HK-2 (cell line): ENCODE measurements at regions not wholly inside any gene's neighbourhood (a gene's known extent, or its start where the extent isn't known, plus 50 kb on each side); places are given as distances from the start of the nearest gene placed in this dataset.
"Not testable (repeated sequence)": the region's sequence is repeated elsewhere in the genome, so short reads cannot be mapped to it uniquely, and the experiment has no call there.

Experiments used
- DNase-seq: peaks from one replicate; pipeline ENCODE4 v3.0.0-alpha.2; 2018; ENCODE audit not compliant: unreplicated experiment

DNA sequence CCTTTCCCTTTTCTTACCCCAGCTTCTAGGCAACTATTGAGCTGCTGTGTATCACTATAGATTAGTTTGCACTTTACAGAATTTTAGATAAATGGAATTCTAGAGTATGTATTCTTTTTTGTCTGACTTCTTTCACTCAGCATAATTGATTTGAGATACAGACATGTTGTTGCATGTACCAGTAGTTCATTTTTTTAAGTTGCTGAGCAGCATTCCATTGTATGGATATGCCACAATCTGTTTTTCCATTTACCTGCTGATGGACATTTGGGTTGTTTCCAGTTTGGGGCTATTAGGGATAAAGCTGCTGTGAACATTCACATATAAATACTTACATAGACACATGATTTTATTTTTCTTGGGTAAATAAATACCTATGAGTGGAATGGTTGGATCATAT, 135.7 kb downstream of the IGF1 start:
- no peak for DNase-seq

DNA sequence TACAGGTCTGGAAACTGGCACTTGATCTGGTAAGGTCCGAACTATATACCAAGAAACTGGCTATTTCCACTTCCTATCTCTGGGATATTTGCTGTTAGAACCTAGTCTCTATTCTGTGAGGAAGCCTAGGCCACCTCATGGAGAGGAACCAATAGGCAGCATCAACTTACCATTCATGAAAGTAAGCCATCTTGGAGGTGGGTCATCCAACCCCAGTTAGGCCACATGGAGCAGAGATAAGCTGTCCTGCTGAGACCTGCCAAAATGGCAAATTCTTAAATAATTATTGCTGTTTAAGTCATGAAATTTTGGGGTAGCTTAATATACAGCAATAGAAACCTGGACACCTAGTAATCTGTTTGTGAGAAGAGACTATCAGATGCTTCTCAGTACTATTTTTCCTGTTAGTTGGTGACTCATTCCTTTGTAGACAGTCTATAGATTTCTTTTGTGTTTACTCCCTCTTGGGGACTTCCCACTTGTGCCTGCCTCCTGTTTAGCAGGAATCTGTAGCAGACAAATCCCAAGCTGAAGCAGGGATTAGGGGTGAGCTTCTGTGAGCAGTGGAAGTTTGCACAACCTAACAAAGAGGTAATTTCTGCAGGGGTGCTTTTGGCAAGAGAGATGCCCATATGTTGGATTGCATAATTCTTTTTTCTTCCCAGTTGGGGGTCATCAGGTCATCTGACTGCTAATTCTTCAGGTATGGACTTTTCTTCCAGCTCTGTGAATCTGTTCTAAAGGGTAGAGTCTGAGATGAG, 136.8 kb downstream of the IGF1 start:
- DNase-seq = no peak

DNA sequence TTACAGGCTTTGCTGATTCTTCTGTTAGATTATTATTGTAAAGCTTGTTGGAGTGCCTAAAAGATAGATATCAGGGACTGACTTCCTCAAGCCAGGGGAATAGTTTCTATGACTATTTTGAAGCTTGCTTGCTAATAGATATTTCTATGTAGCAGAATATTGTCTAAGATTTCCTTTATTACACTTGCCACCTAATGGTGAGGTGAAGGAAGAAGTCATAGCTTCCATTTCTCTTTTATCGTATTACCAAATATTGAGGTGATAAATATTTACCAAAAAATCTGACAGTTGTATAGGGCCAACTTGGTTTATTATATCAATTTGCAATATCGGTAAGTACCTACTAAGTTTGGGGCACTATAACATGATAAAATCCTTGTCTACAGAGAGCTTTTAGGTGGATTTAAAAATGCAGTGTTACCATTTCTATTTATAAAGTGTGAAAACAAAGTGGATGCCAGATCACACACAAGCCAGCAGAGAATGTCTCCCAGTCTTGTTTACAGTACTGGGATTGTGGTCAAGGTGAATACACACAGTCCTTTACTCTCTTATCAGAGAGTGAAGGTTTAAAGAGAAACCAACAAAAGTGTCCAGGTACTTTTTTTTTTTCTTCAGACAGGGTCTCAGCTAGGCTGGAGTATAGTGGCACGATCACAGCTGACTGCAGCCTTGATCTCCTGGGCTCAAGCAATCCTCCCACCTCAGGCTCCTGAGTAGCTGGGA, 137.9 kb downstream of the IGF1 start:
- no peak for DNase-seq

DNA sequence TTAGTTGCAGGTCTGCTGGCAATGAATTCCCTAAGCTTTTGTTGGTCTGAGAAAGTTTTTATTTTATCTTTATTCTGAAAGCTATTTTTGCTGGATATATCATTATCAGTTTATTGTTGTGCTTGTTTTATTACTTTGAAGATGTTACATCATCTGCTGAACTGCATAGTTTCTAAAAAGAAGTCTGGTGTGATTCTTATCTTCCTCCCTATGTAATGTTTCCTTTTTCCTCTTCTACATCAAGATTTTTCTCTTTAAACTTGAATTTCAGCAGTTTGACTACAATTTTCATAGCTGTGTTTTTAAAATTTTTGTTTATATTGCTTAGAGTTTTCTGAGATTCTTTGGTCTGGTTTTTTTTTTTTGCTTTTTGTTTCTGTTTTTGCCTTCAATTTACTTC, 137.1 kb upstream of the PMCH start:
- DNase-seq = no peak

DNA sequence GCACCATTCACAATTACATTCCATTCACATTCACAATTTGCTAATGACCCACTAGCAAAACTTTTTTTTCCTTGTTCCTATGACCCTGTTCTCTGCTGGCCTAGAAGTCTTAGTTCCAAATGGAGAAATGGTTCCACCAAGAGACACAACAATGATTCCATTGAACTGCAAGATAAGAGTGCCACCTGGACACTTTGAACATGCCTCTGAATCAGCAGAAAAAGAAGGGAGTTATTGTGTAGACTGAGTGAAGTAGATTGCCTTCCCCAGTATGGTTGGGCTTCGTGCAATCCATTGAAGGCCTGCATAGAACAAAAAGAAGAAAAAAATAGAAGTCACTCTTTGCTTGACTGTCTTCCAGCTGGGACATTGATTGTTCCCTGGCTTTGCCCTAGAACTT, 133.8 kb upstream of the PMCH start:
- DNase-seq = no peak

DNA sequence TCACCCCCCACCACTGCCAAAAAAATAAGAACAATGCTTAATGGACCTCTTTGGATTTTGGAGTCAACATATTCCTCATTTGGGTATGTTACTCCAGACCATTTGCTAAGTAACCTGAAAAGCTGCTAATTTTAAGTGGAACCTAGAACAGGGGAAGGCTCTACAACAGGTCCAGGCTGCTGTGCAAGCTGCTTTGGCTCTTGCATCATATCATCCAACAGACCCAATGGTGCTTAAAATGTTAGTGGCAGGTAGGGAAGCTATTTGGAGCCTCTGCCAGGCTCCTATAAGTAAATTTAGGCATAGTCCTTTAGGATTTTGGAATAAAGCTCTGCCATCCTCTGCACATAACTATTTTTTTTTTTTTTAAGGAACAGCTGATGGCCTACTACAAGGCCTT, 132.2 kb upstream of the PMCH start:
- no peak for DNase-seq

DNA sequence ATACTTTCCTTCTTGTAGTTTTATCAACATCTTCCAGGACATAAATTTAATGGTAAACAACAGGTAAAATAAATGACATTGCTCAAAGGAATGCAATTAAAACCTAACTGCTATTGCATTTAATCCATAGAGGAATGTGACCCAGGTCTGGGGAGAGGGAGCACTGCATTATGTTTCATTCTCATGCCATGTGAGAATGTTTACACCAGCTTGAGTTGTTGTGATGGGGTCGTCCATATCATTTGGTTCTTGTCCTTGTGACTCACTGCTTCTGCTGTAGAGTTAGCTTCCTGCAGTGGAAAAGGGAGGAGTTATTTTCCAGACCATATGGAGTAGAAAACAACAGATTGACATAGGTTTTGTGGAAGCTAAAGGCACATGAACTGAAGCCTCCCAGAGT, 129.3 kb upstream of the PMCH start:
- DNase-seq = no peak

DNA sequence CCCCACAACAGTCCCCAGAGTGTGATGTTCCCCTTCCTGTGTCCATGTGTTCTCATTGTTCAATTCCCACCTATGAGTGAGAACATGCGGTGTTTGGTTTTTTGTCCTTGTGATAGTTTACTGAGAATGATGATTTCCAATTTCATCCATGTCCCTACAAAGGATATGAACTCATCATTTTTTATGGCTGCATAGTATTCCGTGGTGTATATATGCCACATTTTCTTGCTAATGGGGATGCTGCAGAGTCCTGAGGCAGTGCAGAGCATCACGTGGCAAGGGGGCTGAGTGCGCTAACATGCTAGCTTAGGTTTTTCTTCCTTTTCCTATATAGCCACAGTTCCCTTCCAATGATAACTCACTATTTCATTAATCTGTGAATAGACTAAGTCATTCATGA, 127.5 kb upstream of the PMCH start:
- DNase-seq = not testable (repeated sequence)

DNA sequence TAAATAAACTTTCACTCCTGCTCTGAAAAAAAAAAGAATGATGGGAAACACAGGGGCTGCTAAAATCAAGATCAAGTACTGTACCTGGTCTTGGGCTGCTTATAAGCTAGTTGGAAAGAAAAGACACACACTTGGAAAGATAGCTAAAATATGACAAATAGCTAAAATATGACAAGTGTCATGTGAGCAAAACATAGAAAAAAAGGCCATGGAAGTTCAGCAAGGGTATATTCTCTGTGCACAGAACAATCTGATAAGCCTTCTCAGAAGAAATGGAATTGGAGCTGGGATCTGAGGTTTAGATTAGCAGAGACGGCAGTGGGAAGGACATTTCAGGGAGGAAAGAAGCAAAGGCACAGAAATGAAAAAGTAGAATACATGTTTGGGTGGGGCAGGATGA, 126.2 kb upstream of the PMCH start:
- DNase-seq = no peak

DNA sequence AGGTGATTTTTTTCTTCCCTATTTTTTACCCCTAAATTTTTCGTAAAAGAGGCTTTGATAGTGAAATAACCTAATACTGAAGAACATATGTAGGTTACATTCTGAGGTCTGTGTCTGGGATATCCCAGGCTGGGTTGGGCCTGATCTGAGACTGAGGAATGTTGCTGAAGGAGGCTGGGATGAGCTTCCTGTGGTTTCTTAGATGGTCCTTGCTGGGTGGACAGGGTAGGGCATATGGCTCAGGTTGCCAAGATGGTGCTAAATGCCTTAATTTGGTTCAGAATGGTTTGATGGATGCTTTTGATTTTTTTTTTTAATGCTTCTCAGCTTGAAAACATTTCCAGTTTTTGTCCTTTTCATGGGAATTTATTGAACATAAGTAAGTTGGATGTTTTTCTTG, 124.6 kb upstream of the PMCH start:
- no peak for DNase-seq

DNA sequence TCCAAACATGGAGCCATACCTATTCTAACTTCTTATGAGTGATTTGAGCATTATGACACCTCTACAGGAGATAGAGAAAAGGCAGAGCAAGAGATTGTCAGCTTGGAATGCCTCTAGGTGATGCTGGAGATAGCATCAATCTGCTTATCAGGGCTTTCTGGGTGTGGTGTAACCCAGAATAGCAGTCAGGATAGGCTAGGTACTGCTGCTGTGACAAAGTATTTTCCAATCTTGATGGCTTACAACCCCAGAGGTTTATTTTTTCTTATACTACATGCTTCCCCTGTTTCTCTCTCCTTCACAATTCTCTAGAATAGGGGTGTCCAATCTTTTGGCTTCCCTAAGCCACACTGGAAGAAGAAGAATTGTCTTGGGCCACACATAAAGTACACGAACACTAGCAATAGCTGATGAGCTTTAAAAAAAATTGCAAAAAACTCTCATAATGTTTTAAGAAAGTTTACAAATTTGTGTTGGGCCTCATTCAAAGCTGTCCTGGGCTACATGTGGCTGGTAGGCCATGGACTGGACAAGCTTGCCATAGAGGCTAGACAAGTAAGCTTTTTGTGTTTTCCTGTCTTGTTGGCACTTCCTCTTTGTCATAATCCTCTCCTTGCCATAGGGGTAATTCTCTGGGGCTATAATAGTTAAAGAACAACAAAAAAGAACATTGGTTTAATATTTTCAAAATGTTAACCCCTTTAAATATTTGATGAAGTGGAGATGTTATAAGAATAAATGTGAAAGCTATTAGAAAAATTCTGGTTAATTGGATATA, 123.9 kb upstream of the PMCH start:
- DNase-seq = no peak

DNA sequence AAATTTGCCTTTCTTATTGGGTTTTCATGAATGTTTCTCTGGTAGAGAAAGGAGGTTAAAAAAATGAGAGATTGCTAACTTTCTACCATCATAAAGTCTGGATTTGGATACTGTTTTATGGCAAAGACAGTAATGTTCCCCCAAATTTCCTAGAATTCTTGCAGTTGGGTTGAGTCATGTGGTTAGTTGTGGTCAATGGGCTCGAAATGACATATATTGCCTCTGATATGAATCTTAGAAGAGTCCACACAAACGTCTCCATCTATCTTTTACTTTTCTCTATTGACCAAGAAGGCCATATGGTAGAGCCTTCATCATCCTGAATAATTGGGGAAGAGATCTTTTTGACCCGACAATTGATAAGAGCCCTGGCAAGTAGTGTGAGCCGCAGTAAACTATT, 119.5 kb upstream of the PMCH start:
- no peak for DNase-seq

DNA sequence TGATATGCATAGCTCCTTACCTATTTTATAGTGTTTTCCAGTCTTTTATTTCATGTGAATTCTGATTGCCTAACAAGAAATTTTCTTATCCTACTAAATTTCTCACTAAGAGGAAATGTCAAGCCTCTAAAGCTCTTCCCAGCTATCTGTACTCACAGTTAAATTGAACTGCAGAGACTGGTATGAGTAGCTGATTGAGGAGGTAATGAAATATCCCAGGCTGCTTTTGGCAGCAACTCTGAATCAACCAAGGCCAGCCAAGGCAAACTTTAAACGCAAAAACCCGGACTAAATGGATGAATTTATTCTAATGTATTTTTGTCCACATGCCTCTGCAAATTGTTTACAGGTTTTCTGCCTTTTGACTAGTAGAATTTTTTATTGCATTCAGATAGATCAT, 119.1 kb upstream of the PMCH start:
- DNase-seq = no peak

DNA sequence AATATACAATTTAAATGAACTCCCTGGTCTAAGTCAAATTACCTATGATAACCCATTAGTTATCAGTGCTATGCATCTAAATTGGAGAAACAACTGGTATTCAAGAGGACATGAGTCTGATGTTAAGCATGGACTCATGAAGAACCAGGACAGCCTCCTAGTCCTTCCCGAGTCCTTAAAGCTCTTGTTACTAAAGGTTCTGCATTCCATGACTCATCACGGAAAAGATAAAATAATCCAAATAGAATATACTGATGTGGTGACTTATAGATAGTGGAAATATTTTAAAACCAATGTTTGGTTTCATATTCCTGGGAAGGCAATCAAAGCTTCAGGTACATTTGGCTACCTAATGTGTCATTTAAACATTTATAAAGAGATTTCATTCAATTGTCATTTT, 117.2 kb upstream of the PMCH start:
- DNase-seq = no peak

DNA sequence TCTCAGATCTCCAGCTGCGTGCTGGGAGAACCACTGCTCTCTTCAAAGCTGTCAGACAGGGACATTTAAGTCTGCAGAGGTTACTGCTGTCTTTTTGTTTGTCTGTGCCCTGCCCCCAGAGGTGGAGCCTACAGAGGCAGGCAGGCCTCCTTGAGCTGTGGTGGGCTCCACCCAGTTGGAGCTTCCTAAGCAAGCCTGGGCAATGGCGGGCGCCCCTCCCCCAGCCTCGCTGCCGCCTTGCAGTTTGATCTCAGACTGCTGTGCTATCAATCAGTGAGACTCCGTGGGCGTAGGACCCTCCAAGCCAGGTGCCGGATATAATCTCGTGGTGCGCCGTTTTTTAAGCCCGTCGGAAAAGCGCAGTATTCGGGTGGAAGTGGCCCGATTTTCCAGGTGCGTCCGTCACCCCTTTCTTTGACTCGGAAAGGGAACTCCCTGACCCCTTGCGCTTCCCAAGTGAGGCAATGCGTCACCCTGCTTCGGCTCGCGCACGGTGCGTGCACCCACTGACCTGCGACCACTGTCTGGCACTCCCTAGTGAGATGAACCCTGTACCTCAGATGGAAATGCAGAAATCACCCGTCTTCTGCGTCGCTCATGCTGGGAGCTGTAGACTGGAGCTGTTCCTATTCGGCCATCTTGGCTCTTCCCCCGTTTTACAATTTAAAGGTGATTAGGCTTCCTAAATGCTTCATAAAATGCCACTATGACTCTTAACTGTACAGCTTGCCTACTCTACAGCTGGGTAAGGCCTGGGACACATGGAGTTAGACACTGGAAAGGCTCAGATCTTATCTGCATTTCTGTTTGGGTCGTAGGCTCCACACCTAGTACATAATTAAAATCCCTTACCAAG, 115.7 kb upstream of the PMCH start:
- not testable (repeated sequence) for DNase-seq

DNA sequence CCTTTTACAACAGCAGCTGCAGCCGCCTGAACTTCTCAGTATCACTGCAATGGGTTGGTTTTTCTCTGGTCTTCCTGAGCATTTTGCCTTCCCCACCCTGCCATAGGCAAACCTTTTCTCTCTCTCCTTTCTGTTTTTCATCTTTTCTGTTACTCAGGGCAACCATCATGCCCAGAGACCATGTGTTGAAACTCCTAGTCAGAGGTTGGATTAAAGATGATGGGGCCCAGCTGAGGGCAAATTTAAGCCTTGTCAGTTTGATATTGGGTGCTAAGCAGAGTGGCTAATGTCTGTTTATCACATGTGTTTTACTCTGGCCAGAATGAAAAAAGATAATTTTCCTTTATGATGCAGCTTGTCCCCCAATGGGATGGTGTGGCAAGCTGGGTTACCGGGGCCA, 107.9 kb upstream of the PMCH start:
- DNase-seq = no peak

DNA sequence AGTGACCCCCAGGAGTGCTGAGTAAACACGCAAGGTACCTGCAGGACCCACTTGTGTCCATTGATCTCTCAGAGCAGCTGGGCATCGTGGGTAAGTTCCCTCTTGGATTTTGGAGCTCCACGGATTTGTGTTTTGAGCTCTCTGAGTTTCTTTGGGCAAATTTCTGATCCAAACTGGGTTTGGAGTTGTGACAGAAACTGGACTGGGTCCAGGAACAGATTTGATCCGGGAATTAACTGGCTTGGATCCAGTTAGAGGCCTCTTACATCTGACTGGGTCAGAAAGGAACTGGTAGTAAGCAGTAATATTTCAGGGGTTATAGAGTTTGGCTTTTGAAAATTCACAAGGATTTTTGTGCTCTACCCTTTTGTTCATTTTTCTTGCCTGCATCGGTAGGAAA, 107.0 kb upstream of the PMCH start:
- not testable (repeated sequence) for DNase-seq

DNA sequence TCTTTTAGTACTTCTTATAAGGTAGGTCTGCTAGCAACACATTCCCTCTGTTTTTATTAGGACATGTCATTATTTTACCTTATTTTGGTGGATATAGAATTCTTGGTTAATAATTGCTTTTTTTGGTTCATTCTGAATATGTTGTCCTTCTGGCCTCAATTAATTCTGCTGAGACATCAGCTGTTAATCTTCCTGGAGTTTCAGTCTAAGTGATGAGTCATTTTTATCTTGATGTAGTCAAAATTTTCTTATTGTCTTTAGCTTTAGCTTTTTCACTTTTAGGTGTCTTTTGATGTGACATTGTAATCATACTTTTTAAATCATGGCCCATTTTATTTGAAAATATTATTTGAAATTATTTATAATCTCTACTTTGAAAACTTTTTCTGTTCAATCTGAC, 104.9 kb upstream of the PMCH start:
- DNase-seq = no peak

DNA sequence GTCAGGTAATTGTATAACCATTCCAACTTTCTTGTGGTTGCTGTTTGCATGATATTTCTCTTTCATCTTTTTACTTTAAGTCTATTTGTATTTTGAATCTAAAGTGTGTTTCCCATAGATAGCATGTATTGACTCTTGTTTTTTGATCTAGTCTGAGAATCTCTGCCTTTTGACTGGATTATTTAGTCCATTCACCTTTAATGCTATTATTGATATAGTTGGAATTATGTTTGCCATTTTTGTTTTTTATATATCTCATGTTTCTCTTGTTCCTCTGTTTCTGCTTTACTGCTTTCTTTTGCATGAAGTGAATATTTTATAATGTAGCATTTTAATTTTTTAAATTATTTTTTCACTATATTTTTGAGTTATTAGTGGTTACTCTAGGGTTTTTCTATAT, 103.9 kb upstream of the PMCH start:
- no peak for DNase-seq

DNA sequence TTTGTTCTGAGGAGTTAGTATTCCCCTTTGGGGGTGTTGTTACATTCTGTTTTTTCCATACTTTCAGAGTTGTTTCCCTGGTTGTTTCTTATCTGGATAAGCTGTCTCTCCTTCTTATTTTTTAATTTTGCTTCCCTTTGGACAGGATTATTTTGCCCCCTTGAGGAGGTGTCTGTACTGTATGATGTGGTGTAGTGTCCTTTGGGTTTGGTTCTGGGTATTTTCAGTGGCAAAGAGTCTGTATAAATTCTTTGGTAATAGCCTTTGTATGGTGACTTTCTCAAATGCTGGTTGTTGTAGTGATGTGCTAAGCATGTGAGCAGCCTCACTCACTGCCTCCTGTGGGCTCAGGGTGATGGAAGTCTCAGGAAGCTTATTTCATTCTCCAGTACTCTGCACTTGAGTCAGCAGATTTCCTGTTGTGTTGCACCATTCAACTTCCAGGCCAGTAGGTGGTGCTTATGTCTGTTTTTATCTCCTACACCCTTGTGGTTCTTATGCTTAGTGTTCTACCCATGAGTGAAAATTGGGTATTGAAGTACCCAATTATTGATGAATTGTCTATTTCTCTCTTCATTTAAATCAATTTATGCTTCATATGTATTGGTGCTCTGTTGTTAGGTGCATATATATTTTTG, 103.3 kb upstream of the PMCH start:
- peak; percentile 27 for DNase-seq

DNA sequence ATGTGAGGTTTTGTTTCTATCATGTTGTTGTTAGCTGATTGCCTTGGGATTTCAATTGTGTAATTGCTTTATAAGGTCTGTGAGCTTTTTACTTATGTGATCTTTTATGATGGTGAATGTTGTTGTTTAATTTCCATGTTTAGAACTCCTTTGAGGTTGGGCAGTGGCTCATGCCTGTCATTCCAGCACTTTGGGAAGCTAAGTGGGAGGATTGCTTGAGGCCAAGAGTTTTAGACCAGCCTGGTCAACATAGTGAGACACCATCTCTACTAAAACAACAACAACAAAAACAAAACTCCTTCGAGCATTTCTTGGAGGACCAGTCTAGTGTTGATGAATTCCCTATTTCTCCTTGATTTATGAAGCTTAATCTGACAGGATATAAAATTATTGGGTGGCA, 102.1 kb upstream of the PMCH start:
- no peak for DNase-seq
